GM12874 (cell line): ENCODE measurements at regions not wholly inside any gene's neighbourhood (a gene's known extent, or its start where the extent isn't known, plus 50 kb on each side); places are given as distances from the start of the nearest gene placed in this dataset.

Source experiments
- CTCF ChIP-seq: IDR thresholded peaks from 2 replicates; pipeline ENCODE4 v1.5.1; 2011; ENCODE audit warnings: low read depth, mild to moderate bottlenecking, control low read depth, low read length, moderate library complexity; ENCODE audit not compliant: insufficient read depth

GRCh38 chr11:104700609-104701008, 197.7 kb downstream of the CASP12 start:
- no peak for TF ChIP-seq CTCF

- no peak for TF ChIP-seq CTCF
Measured at GRCh38 chr11:104699981-104700380, 198.3 kb downstream of the CASP12 start.

- no peak for TF ChIP-seq CTCF
Measured at GRCh38 chr11:104695065-104695463, 203.2 kb downstream of the CASP12 start.

- TF ChIP-seq CTCF = no peak
Measured at GRCh38 chr11:104694259-104695064, 203.8 kb downstream of the CASP12 start.

- no peak for TF ChIP-seq CTCF
Measured at GRCh38 chr11:104692751-104693150, 205.5 kb downstream of the CASP12 start.

- no peak for TF ChIP-seq CTCF
Measured at GRCh38 chr11:104691129-104691528, 207.1 kb downstream of the CASP12 start.

- no peak for TF ChIP-seq CTCF
Measured at GRCh38 chr11:104690241-104690640, 208.0 kb downstream of the CASP12 start.
